ENCODE measurements at regions not wholly inside any gene's neighbourhood (a gene's known extent, or its start where the extent isn't known, plus 50 kb on each side); places are given as distances from the start of the nearest gene placed in this dataset.

DNA sequence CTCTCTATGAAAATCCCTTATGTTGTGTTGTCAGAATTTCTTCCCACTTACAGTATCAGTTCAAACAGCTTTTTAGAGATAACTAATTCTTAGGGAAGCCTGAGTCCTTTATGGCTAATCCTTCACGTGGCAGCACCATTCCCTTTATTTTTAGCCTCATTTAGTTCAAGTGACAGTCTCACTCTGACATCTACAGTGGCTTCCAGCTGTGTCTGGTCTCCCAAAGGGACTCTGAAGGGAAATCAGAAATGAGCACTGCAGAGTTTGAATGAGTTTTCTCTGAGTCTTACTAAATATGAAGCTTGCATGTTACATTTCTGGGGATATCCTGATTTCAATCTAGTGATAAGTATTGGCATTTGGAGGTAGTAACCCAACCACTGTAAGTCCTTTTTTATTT lies 1104.1 kb downstream of the CDH11 start:
- TF ChIP-seq CTCF (IDR thresholded peaks at IDR 0.05), result no peak
- no peak for TF ChIP-seq POLR2A (IDR thresholded peaks at IDR 0.05)

Data from stomach (tissue), 4 donors.